ENCODE measurements at regions not wholly inside any gene's neighbourhood (a gene's known extent, or its start where the extent isn't known, plus 50 kb on each side); places are given as distances from the start of the nearest gene placed in this dataset.

- no peak for DNase-seq
Observed at GRCh38 chr14:96617635-96618034, 115.5 kb downstream of the PAPOLA start.

- DNase-seq = no peak
Observed at GRCh38 chr14:96622926-96623325, 120.7 kb downstream of the PAPOLA start.

- DNase-seq = no peak
Observed at GRCh38 chr14:96623676-96624484, 121.7 kb downstream of the PAPOLA start.

- no peak for DNase-seq
Observed at GRCh38 chr14:96624661-96625425, 122.7 kb downstream of the PAPOLA start.

GRCh38 chr14:96625426-96625985, 123.3 kb downstream of the PAPOLA start:
- DNase-seq = no peak

- no peak for DNase-seq
Observed at GRCh38 chr14:96626121-96626768, 124.1 kb downstream of the PAPOLA start.

- no peak for DNase-seq
Observed at GRCh38 chr14:96626916-96627315, 124.7 kb downstream of the PAPOLA start.

GRCh38 chr14:96627386-96627785, 125.2 kb downstream of the PAPOLA start:
- no peak for DNase-seq

GRCh38 chr14:96627811-96628775, 125.9 kb downstream of the PAPOLA start:
- DNase-seq = no peak

GRCh38 chr14:96629082-96629481, 126.9 kb downstream of the PAPOLA start:
- DNase-seq = no peak

- DNase-seq = no peak
Observed at GRCh38 chr14:96629558-96630222, 127.5 kb downstream of the PAPOLA start.

- no peak for DNase-seq
Observed at GRCh38 chr14:96630281-96630680, 128.1 kb downstream of the PAPOLA start.

- no peak for DNase-seq
Observed at GRCh38 chr14:96631030-96631429, 128.8 kb downstream of the PAPOLA start.

GRCh38 chr14:96631621-96632362, 129.6 kb downstream of the PAPOLA start:
- DNase-seq = no peak

- DNase-seq = no peak
Observed at GRCh38 chr14:96632363-96632758, 130.2 kb downstream of the PAPOLA start.

- DNase-seq = no peak
Observed at GRCh38 chr14:96633096-96633495, 130.9 kb downstream of the PAPOLA start.

GRCh38 chr14:96634481-96634880, 132.3 kb downstream of the PAPOLA start:
- no peak for DNase-seq

GRCh38 chr14:96634896-96635295, 132.7 kb downstream of the PAPOLA start:
- no peak for DNase-seq

GRCh38 chr14:96635850-96636249, 133.7 kb downstream of the PAPOLA start:
- DNase-seq = no peak

GRCh38 chr14:96637521-96637920, 135.3 kb downstream of the PAPOLA start:
- DNase-seq = no peak
